SU-DHL-6 (cell line): ENCODE measurements at regions not wholly inside any gene's neighbourhood (a gene's known extent, or its start where the extent isn't known, plus 50 kb on each side); places are given as distances from the start of the nearest gene placed in this dataset.

ENCODE experiments used
- CTCF ChIP-seq: fragments of 200-600 bp; sonication (generic); IDR thresholded peaks from one replicate; pipeline ENCODE4 v1.5.1; 2017; ENCODE audit warnings: antibody characterized with exemption, mild to moderate bottlenecking, low read length, moderate library complexity; ENCODE audit not compliant: insufficient read depth, poor library complexity, severe bottlenecking
- EZH2phosphoT487 ChIP-seq: fragments of 200-600 bp; sonication (generic), shearing (Covaris generic); conservative IDR thresholded peaks from 2 replicates; pipeline ENCODE4 v1.6.1; 2018; ENCODE audit warnings: mild to moderate bottlenecking, antibody characterized with exemption, low read length, moderate library complexity, mixed read lengths

- TF ChIP-seq CTCF: no peak
- TF ChIP-seq EZH2phosphoT487: no peak
Observed at GRCh38 chr15:25057574-25057973, 102.8 kb downstream of the SNRPN start.
